Loucy (cell line): ENCODE measurements at regions not wholly inside any gene's neighbourhood (a gene's known extent, or its start where the extent isn't known, plus 50 kb on each side); places are given as distances from the start of the nearest gene placed in this dataset.
"Not testable (repeated sequence)": the region's sequence is repeated elsewhere in the genome, so short reads cannot be mapped to it uniquely, and the experiment has no call there.

Source experiments
- H2AFZ ChIP-seq: fragments of 200-600 bp; sonication (generic); 2 replicates; pipeline ENCODE4 v1.6.0; 2016; ENCODE audit warnings: antibody characterized with exemption, mild to moderate bottlenecking, low read length, moderate library complexity
- H3F3A ChIP-seq: fragments of 200-600 bp; 2 replicates; pipeline ENCODE4 v1.6.0; 2016; ENCODE audit warnings: antibody characterized with exemption, low read depth, mild to moderate bottlenecking
- H3K27me3 ChIP-seq: fragments of 200-600 bp; sonication (generic); 2 replicates; pipeline ENCODE4 v1.6.1; 2014; ENCODE audit warnings: low read length, mild to moderate bottlenecking; ENCODE audit not compliant: insufficient read depth, poor library complexity, severe bottlenecking
- H3K36me3 ChIP-seq: fragments of 200-600 bp; sonication (generic); 2 replicates; pipeline ENCODE4 v1.6.1; 2016; ENCODE audit warnings: low read length; ENCODE audit not compliant: insufficient read depth
- H3K4me1 ChIP-seq: fragments of 200-600 bp; sonication (generic); 2 replicates; pipeline ENCODE4 v1.5.1; 2014; ENCODE audit warnings: low read length, mild to moderate bottlenecking; ENCODE audit not compliant: insufficient read depth, poor library complexity, severe bottlenecking
- H3K4me2 ChIP-seq: fragments of 200-600 bp; sonication (generic); 2 replicates; pipeline ENCODE4 v1.6.0; 2014; ENCODE audit warnings: antibody characterized with exemption, low read length, low read depth, mild to moderate bottlenecking; ENCODE audit not compliant: poor library complexity, severe bottlenecking
- H3K4me3 ChIP-seq: fragments of 200-600 bp; sonication (generic); 2 replicates; pipeline ENCODE4 v1.5.1; 2014; ENCODE audit warnings: low read length, mild to moderate bottlenecking, mixed read lengths; ENCODE audit not compliant: poor library complexity, severe bottlenecking
- H3K79me2 ChIP-seq: fragments of 200-600 bp; sonication (generic); 2 replicates; pipeline ENCODE4 v1.6.1; 2014; ENCODE audit warnings: low read length; ENCODE audit not compliant: insufficient read depth
- H3K9ac ChIP-seq: fragments of 200-600 bp; sonication (generic); 2 replicates; pipeline ENCODE4 v1.6.0; 2014; ENCODE audit warnings: mild to moderate bottlenecking, low read depth, low read length, moderate library complexity; ENCODE audit not compliant: poor library complexity, severe bottlenecking
- H3K9me2 ChIP-seq: fragments of 200-600 bp; sonication (generic); replicated peaks from 2 replicates; pipeline ENCODE4 v1.6.1; 2016; ENCODE audit warnings: low read depth, low read length, mixed read lengths
- H3K9me3 ChIP-seq: fragments of 200-600 bp; sonication (generic); 2 replicates; pipeline ENCODE4 v1.6.1; 2014; ENCODE audit warnings: mild to moderate bottlenecking, antibody characterized with exemption, low read length, low read depth; ENCODE audit not compliant: insufficient read depth
- H4K20me1 ChIP-seq: fragments of 200-600 bp; sonication (generic); 2 replicates; pipeline ENCODE4 v1.6.0; 2014; ENCODE audit warnings: antibody characterized with exemption, low read length, mild to moderate bottlenecking; ENCODE audit not compliant: insufficient read depth, poor library complexity, severe bottlenecking
- CTCF ChIP-seq: fragments of 200-600 bp; sonication (generic); conservative IDR thresholded peaks from 2 replicates; pipeline ENCODE4 v1.5.1; 2014; ENCODE audit warnings: mild to moderate bottlenecking, antibody characterized with exemption, low read length

- not testable (repeated sequence) for H3K9me2 ChIP-seq, H3K4me2 ChIP-seq, H3F3A ChIP-seq, H3K4me1 ChIP-seq, H3K9ac ChIP-seq, H3K4me3 ChIP-seq, H4K20me1 ChIP-seq, H2AFZ ChIP-seq, H3K36me3 ChIP-seq, H3K27me3 ChIP-seq, H3K79me2 ChIP-seq, H3K9me3 ChIP-seq
- peak; percentile 71 for TF ChIP-seq CTCF
Observed at GRCh38 chr9:34760196-34761040, 50.5 kb upstream of the CCL21 start.
